Mucosa of descending colon (tissue), 3 donors: ENCODE measurements at regions not wholly inside any gene's neighbourhood (a gene's known extent, or its start where the extent isn't known, plus 50 kb on each side); places are given as distances from the start of the nearest gene placed in this dataset.

Experiments
- ATAC-seq: fragments of 200-7000 bp; cut with Tn5 transposase; one replicate; pipeline ENCODE4 v1.9.1; 2020; ENCODE audit warnings: mild to moderate bottlenecking, moderate library complexity
- DNase-seq, 3 donors: peaks; one replicate each; pipeline ENCODE4 v3.0.0-alpha.2; 2020
- H3K36me3 ChIP-seq: fragments of 200-600 bp; one replicate; pipeline ENCODE4 v1.8.0; 2021; ENCODE audit warnings: low read depth, mild to moderate bottlenecking
- H3K4me1 ChIP-seq: fragments of 200-600 bp; one replicate; pipeline ENCODE4 v1.8.0; 2021; ENCODE audit warnings: low read depth, mild to moderate bottlenecking
- H3K4me3 ChIP-seq: fragments of 200-600 bp; one replicate; pipeline ENCODE4 v1.8.0; 2021; ENCODE audit warnings: mild to moderate bottlenecking
- H3K9me3 ChIP-seq: fragments of 200-600 bp; one replicate; pipeline ENCODE4 v1.8.0; 2021; ENCODE audit warnings: mild to moderate bottlenecking
- CTCF ChIP-seq: fragments of 200-600 bp; IDR thresholded peaks from one replicate; pipeline ENCODE4 v1.8.0; 2022; ENCODE audit warnings: antibody characterized with exemption, mild to moderate bottlenecking
- intact Hi-C, 2 donors: fragments of 100-400 bp; cut with DNase I in 1 of 2; cut with micrococcal nuclease in 1 of 2; formaldehyde crosslinking; loops; one replicate each; pipeline versions ENCODE4 v1.11.0 to v1.11.1; 2022; cut with DNase I, micrococcal nuclease
- donor health status: DM: no; HTN: no; CAD: no; lungs with moderate emphysema.
- donor health status: DM: no; HTN: no; CAD: no.
- donor health status: DM: no; HTN: yes; CAD: no.

GRCh38 chr2:21260311-21260710 is 136.5 kb downstream of the TDRD15 start:
- H3K9me3 ChIP-seq = no peaks in the 10 kb centered on the region
- H3K4me1 ChIP-seq = no peaks in the 10 kb centered on the region
- intact Hi-C loops = no loop called here
- no peak for TF ChIP-seq CTCF
- no peaks in the 10 kb centered on the region for H3K36me3 ChIP-seq
- no peak overlapping the region for H3K4me3 ChIP-seq
- no peak for DNase-seq
- ATAC-seq = no peak

GRCh38 chr2:21261591-21261990 is 137.8 kb downstream of the TDRD15 start:
- no peaks in the 10 kb centered on the region for H3K36me3 ChIP-seq
- intact Hi-C loops = no loop called here
- DNase-seq = no peak
- no peak for ATAC-seq
- H3K4me3 ChIP-seq = no peak overlapping the region
- no peaks in the 10 kb centered on the region for H3K4me1 ChIP-seq
- no peak for TF ChIP-seq CTCF
- no peaks in the 10 kb centered on the region for H3K9me3 ChIP-seq

GRCh38 chr2:21262426-21262940 is 138.7 kb downstream of the TDRD15 start:
- Histone ChIP-seq H3K9me3 (no peaks in the 10 kb centered on the region), H3K4me1 (no peaks in the 10 kb centered on the region), H3K4me3 (no peak overlapping the region), H3K36me3 (no peaks in the 10 kb centered on the region)
- intact Hi-C loops = no loop called here
- no peak for DNase-seq
- no peak for ATAC-seq
- TF ChIP-seq CTCF = no peak

GRCh38 chr2:21263622-21264021 is 139.9 kb downstream of the TDRD15 start:
- intact Hi-C loops = no loop called here
- no peak for ATAC-seq
- DNase-seq = no peak
- TF ChIP-seq CTCF = no peak
- Histone ChIP-seq H3K9me3 (no peaks in the 10 kb centered on the region), H3K4me3 (no peak overlapping the region), H3K36me3 (no peaks in the 10 kb centered on the region), H3K4me1 (no peaks in the 10 kb centered on the region)

- intact Hi-C loops = no loop called here
- Histone ChIP-seq H3K4me1 (peaks cover 4% of the 10 kb centered on the region), H3K9me3 (no peaks in the 10 kb centered on the region), H3K4me3 (no peak overlapping the region), H3K36me3 (no peaks in the 10 kb centered on the region)
- TF ChIP-seq CTCF = no peak
- DNase-seq = no peak
- ATAC-seq = no peak
Observed at GRCh38 chr2:21265752-21266151, 142.0 kb downstream of the TDRD15 start.

- TF ChIP-seq CTCF = no peak
- no peak overlapping the region for H3K4me3 ChIP-seq
- ATAC-seq = no peak
- H3K36me3 ChIP-seq = no peaks in the 10 kb centered on the region
- intact Hi-C loops = no loop called here
- DNase-seq = no peak
- no peaks in the 10 kb centered on the region for H3K9me3 ChIP-seq
- peaks cover 4% of the 10 kb centered on the region for H3K4me1 ChIP-seq
Observed at GRCh38 chr2:21267232-21267835, 143.6 kb downstream of the TDRD15 start.
